Uterus (tissue), 3 donors: ENCODE measurements at regions not wholly inside any gene's neighbourhood (a gene's known extent, or its start where the extent isn't known, plus 50 kb on each side); places are given as distances from the start of the nearest gene placed in this dataset.

Experiments used
- DNase-seq, 2 donors: peaks; one replicate each; pipeline ENCODE4 v3.0.0-alpha.2; 2019 to 2020
- H3K27ac ChIP-seq, 2 donors: fragments of 200-600 bp; sonication (generic); 1 replicate in 1 of 2; 2 replicates in 1 of 2; pipeline ENCODE4 v1.5.1; 2016 to 2018
- H3K27me3 ChIP-seq, 2 donors: fragments of 200-600 bp; sonication (generic); one replicate each; pipeline ENCODE4 v1.5.1; 2018 to 2019; ENCODE audit warnings: control low read depth in 1 of 2
- H3K36me3 ChIP-seq, 2 donors: fragments of 200-600 bp; sonication (generic); one replicate each; pipeline ENCODE4 v1.5.1; 2019; ENCODE audit warnings: control low read depth in 1 of 2
- H3K4me1 ChIP-seq, 2 donors: fragments of 200-600 bp; sonication (generic); one replicate each; pipeline ENCODE4 v1.5.1; 2018 to 2019; ENCODE audit warnings: control low read depth in 1 of 2
- H3K4me3 ChIP-seq, 2 donors: fragments of 200-600 bp; sonication (generic); 1 replicate in 1 of 2; 2 replicates in 1 of 2; pipeline ENCODE4 v1.5.1; 2018 to 2019; ENCODE audit warnings: mild to moderate bottlenecking in 1 of 2
- H3K9me3 ChIP-seq, 2 donors: fragments of 200-600 bp; sonication (generic); one replicate each; pipeline ENCODE4 v1.5.1; 2019; ENCODE audit warnings: control low read depth in 1 of 2
- POLR2A ChIP-seq, 2 donors: fragments of 450-650 bp; IDR thresholded peaks; one replicate each; pipeline ENCODE4 v1.6.1; 2016; ENCODE audit warnings: antibody characterized with exemption in 2 of 2, mild to moderate bottlenecking in 1 of 2, moderate library complexity in 1 of 2
- intact Hi-C: fragments of 100-400 bp; cut with DNase I; formaldehyde crosslinking; loops from one replicate; pipeline ENCODE4 v1.15.1; 2023; ENCODE audit warnings: low total_unique reads
- TF ChIP-seq, protein P1 (sequence below), 4 experiments: fragments of 200-600 bp in 2 of 4; fragments of 450-650 bp in 2 of 4; sonication (generic) in 2 of 4; IDR thresholded peaks; one replicate each; pipeline ENCODE4 v1.5.1; 2016 to 2019; ENCODE audit warnings: antibody characterized with exemption in 4 of 4, mild to moderate bottlenecking in 2 of 4, moderate library complexity in 1 of 4
- donor health status: DM: yes; HTN: yes; CAD: no.

DNA sequence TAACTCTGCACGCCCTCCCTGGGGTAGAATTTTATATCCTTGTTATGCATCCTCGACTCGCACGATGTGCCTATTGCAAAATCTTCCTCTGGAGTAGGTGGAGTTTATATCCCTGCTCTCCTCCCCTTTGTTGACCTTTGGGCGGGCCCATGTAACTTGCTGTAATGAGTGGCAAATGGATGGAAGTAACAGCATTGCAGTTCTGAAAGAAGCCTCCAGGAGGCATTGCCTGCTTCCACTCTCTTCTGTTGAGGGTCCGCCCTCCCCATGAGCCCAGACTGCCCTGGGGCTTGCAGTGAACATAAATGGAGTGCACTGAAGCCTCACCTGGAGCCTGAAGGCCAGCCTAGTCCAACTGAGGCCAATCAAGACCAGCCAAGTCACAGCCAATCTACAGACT, 62.2 kb upstream of the GRIK3 start:
- intact Hi-C loops: no loop called here
- H3K4me1 ChIP-seq: no peaks in the 10 kb centered on the region
- H3K9me3 ChIP-seq: no peaks in the 10 kb centered on the region
- no peak overlapping the region for H3K27ac ChIP-seq
- no peak overlapping the region for H3K4me3 ChIP-seq
- no peaks in the 10 kb centered on the region for H3K36me3 ChIP-seq
- TF ChIP-seq POLR2A (IDR thresholded peaks at IDR 0.05): no peak
- TF ChIP-seq, protein P1, sequence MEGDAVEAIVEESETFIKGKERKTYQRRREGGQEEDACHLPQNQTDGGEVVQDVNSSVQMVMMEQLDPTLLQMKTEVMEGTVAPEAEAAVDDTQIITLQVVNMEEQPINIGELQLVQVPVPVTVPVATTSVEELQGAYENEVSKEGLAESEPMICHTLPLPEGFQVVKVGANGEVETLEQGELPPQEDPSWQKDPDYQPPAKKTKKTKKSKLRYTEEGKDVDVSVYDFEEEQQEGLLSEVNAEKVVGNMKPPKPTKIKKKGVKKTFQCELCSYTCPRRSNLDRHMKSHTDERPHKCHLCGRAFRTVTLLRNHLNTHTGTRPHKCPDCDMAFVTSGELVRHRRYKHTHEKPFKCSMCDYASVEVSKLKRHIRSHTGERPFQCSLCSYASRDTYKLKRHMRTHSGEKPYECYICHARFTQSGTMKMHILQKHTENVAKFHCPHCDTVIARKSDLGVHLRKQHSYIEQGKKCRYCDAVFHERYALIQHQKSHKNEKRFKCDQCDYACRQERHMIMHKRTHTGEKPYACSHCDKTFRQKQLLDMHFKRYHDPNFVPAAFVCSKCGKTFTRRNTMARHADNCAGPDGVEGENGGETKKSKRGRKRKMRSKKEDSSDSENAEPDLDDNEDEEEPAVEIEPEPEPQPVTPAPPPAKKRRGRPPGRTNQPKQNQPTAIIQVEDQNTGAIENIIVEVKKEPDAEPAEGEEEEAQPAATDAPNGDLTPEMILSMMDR (IDR thresholded peaks at IDR 0.05): no peak
- no peak for DNase-seq
- no peaks in the 10 kb centered on the region for H3K27me3 ChIP-seq

DNA sequence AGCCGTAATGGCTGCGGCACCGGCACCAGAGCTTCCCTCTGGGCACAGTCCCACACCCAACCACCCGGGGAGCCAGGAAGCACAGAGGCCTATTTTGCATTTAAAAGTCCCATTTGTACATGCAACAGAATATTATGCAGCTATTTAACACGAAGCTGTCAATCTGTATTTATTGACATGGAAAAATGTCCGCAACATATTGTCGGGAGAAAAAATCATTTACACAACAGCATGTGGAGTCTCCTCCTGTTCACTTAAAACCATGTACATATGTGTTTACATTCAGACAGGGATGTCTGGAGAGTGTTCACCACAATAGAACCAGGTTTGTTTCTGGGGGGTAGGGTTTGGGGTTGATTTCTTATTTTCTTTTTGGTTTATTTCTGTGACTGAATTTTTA, 63.4 kb upstream of the GRIK3 start:
- intact Hi-C loops: no loop called here

DNA sequence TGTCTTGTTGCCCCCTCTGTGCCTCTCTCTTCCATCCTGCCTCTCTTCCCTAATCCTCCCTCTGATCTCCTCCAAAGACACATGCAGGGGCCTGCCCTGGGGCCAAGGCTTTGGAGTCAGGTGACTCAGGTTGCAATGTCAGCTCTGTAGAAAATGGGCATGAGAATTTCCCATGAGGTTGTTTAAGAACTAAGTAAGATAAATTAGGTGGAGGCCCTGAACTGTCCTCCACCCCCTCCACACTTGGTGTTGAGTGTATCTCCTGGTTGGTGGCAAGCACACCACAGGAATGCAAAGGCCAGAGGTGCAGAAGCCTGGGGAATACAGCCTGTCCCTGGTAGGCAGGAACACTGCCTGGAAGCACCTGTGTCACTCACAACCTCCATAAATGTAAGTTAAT, 63.9 kb upstream of the GRIK3 start:
- TF ChIP-seq, protein P1 (IDR thresholded peaks at IDR 0.05): no peak
- TF ChIP-seq POLR2A (IDR thresholded peaks at IDR 0.05): no peak
- Histone ChIP-seq H3K36me3 (no peaks in the 10 kb centered on the region), H3K4me1 (no peaks in the 10 kb centered on the region), H3K27me3 (no peaks in the 10 kb centered on the region), H3K9me3 (no peaks in the 10 kb centered on the region), H3K27ac (no peak overlapping the region), H3K4me3 (no peak overlapping the region)
- DNase-seq: no peak
- intact Hi-C loops: no loop called here

More for the DNA sequence above, 63.4 kb upstream of the GRIK3 start:
- H3K36me3 ChIP-seq: no peaks in the 10 kb centered on the region
- H3K27ac ChIP-seq: no peak overlapping the region
- TF ChIP-seq, protein P1 (IDR thresholded peaks at IDR 0.05): no peak
- TF ChIP-seq POLR2A (IDR thresholded peaks at IDR 0.05): no peak
- DNase-seq: no peak
- H3K4me3 ChIP-seq: no peak overlapping the region
- H3K9me3 ChIP-seq: no peaks in the 10 kb centered on the region
- no peaks in the 10 kb centered on the region for H3K4me1 ChIP-seq
- no peaks in the 10 kb centered on the region for H3K27me3 ChIP-seq

DNA sequence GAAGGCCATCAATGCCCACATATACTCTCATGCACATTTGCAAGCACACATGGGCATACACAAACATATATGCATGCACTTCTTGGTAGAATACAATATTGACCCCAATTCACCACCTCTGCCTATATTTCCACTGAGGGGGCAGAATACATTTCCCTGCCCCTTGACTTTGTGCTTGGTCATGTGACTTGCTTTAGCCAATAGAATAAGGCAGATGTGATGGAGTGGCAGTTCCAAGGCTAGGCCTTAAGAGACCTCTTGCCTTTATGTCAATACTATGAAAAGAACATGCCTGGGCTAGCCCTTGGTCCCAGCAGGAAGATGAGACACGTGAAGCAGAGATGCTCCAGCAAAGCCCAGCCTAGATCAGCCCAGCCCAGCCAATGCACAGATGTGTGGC, 66.0 kb upstream of the GRIK3 start:
- no peak for DNase-seq
- H3K9me3 ChIP-seq: no peaks in the 10 kb centered on the region
- H3K4me3 ChIP-seq: no peak overlapping the region
- no peak overlapping the region for H3K27ac ChIP-seq
- H3K36me3 ChIP-seq: no peaks in the 10 kb centered on the region
- no peaks in the 10 kb centered on the region for H3K27me3 ChIP-seq
- intact Hi-C loops: no loop called here
- H3K4me1 ChIP-seq: no peaks in the 10 kb centered on the region
- TF ChIP-seq, protein P1 (IDR thresholded peaks at IDR 0.05): no peak
- no peak for TF ChIP-seq POLR2A (IDR thresholded peaks at IDR 0.05)

DNA sequence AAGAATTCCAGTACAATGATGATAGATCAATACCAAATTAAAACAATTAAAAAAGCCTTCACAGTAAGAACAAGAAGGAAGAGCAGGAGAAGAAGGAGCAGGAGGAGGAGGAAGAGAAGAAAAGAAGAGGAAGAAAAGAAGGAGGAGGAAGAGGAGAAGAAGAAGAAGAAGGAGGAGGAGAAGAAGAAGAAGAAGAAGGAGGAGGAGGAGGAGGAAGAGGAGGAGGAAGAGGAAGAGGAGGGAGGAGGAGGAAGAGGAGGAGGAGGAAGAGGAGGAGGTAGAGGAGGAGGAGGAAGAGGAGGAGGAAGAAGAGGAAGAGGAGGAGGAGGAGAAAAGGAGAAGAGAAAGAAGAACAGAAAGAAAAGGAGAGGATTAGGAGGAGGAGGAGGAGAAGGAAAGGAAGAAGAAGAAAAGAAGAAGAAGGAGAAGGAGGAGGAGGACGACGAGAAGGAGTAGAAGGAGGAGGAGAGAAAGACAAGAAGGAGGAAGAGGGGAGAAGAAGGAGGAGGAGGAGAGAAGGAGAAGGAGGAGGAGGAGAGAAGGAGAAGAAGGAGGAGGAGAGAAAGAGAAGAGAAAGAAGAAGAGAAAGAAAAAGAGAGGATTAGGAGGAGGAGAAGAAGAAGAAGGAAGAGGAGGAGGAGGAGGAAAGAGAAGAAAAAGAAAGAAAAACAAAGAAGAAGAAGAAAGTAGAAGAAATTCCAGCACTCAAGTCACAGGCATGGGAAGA, 68.5 kb upstream of the GRIK3 start:
- H3K27ac ChIP-seq: no peak overlapping the region
- intact Hi-C loops: no loop called here
- no peak overlapping the region for H3K4me3 ChIP-seq
- no peaks in the 10 kb centered on the region for H3K27me3 ChIP-seq
- H3K9me3 ChIP-seq: no peaks in the 10 kb centered on the region
- TF ChIP-seq POLR2A (IDR thresholded peaks at IDR 0.05): no peak
- TF ChIP-seq, protein P1 (IDR thresholded peaks at IDR 0.05): no peak
- no peak for DNase-seq
- H3K4me1 ChIP-seq: no peaks in the 10 kb centered on the region
- no peaks in the 10 kb centered on the region for H3K36me3 ChIP-seq
